Bronchial epithelial cell (primary cell): ENCODE measurements at regions not wholly inside any gene's neighbourhood (a gene's known extent, or its start where the extent isn't known, plus 50 kb on each side); places are given as distances from the start of the nearest gene placed in this dataset.

Experiments used
- DNase-seq: peaks from one replicate; pipeline ENCODE4 v3.0.0-alpha.2; 2010; ENCODE audit warnings: low read depth
- FAIRE-seq: peaks from 2 replicates; lab custom pipeline; 2011; peaks lifted over from hg19 to GRCh38; lab: Jason Lieb, UNC
- H3K27me3 ChIP-seq: 2 replicates; pipeline ENCODE4 v1.5.1; 2011; ENCODE audit warnings: low read length; ENCODE audit not compliant: control insufficient read depth, insufficient read depth
- H3K36me3 ChIP-seq: 2 replicates; pipeline ENCODE4 v1.5.1; 2011; ENCODE audit warnings: low read length; ENCODE audit not compliant: control insufficient read depth, insufficient read depth
- H3K4me3 ChIP-seq: 2 replicates; pipeline ENCODE4 v1.5.1; 2011; ENCODE audit warnings: mild to moderate bottlenecking, low read depth, low read length, control low read depth
- CTCF ChIP-seq: IDR thresholded peaks from 2 replicates; pipeline ENCODE4 v1.5.1; 2011; ENCODE audit warnings: mild to moderate bottlenecking, moderate library complexity, low read length, control low read depth, inconsistent platforms; ENCODE audit not compliant: insufficient read depth, severe bottlenecking

GRCh38 chr14:25436288-25436875, 386.4 kb upstream of the STXBP6 start:
- FAIRE-seq (no peak), DNase-seq (no peak)
- Histone ChIP-seq H3K4me3 (no peak overlapping the region), H3K36me3 (no peaks in the 10 kb centered on the region), H3K27me3 (no peaks in the 10 kb centered on the region)
- TF ChIP-seq CTCF, result no peak

- Histone ChIP-seq H3K27me3 (no peaks in the 10 kb centered on the region), H3K4me3 (no peak overlapping the region), H3K36me3 (no peaks in the 10 kb centered on the region)
- FAIRE-seq (no peak), DNase-seq (peak; percentile 1)
- TF ChIP-seq CTCF, result no peak
These were observed 381.5 kb upstream of the STXBP6 start for GRCh38 chr14:25431211-25432076.

GRCh38 chr14:25430808-25431207, 380.9 kb upstream of the STXBP6 start:
- Histone ChIP-seq H3K36me3 (no peaks in the 10 kb centered on the region), H3K4me3 (no peak overlapping the region), H3K27me3 (no peaks in the 10 kb centered on the region)
- FAIRE-seq (no peak), DNase-seq (no peak)
- TF ChIP-seq CTCF, result no peak

- no peaks in the 10 kb centered on the region for H3K27me3 ChIP-seq
- no peaks in the 10 kb centered on the region for H3K36me3 ChIP-seq
- H3K4me3 ChIP-seq, result no peak overlapping the region
- no peak for DNase-seq
- FAIRE-seq, result no peak
- no peak for TF ChIP-seq CTCF
These were observed 363.1 kb upstream of the STXBP6 start for GRCh38 chr14:25412998-25413397.

GRCh38 chr14:25411781-25412757, 362.1 kb upstream of the STXBP6 start:
- no peak overlapping the region for H3K4me3 ChIP-seq
- H3K27me3 ChIP-seq, result no peaks in the 10 kb centered on the region
- DNase-seq (peak; percentile 24), FAIRE-seq (no peak)
- TF ChIP-seq CTCF, result no peak
- H3K36me3 ChIP-seq, result no peaks in the 10 kb centered on the region
